GM23248 (cell line): ENCODE measurements at regions not wholly inside any gene's neighbourhood (a gene's known extent, or its start where the extent isn't known, plus 50 kb on each side); places are given as distances from the start of the nearest gene placed in this dataset.

Experiments used
- EZH2 ChIP-seq: fragments of 200-600 bp; sonication (generic); IDR thresholded peaks from 2 replicates; pipeline ENCODE4 v1.6.1; 2018; ENCODE audit warnings: antibody characterized with exemption, mild to moderate bottlenecking; ENCODE audit not compliant: insufficient read depth, poor library complexity, severe bottlenecking
- EZH2phosphoT487 ChIP-seq: fragments of 200-600 bp; sonication (generic); IDR thresholded peaks from 2 replicates; pipeline ENCODE4 v1.6.1; 2018; ENCODE audit warnings: antibody characterized with exemption, moderate library complexity, mild to moderate bottlenecking, low read depth; ENCODE audit not compliant: insufficient read depth

DNA sequence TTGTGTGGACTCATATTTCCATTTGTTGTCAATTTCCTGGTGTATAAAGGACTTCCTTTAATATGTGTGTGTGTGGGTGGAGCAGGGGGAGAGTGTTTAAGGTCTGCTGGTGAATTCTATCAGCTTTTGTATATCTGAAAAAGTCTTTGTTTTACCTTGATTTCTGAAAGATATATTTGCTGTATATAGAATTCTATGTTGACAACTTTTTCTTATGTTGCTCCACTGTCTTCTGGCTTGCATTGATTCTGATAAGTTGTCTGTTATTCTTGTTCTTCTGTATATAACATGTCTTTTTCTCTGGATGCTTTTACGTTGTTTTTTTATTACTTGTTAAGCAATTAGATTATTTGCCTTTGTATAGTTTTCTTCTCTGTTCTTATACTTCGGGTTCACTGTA is 90.0 kb upstream of the CEP162 start:
- TF ChIP-seq EZH2phosphoT487, result no peak
- TF ChIP-seq EZH2, result no peak
